ENCODE measurements at regions not wholly inside any gene's neighbourhood (a gene's known extent, or its start where the extent isn't known, plus 50 kb on each side); places are given as distances from the start of the nearest gene placed in this dataset.
A peak's percentile ranks its signal among the peaks of the same experiment; 100 is the strongest.

GRCh38 chr5:2806176-2806575 lies 54.7 kb upstream of the IRX2 start:
- intact Hi-C loops (cut with micrococcal nuclease): no loop called here
- H3K4me3 ChIP-seq (ENCODE audit: low read length): no peak overlapping the region

GRCh38 chr5:2805080-2805479 lies 53.6 kb upstream of the IRX2 start:
- no peak overlapping the region for H3K27ac ChIP-seq (ENCODE audit: low read length)
- no peak overlapping the region for H3K4me2 ChIP-seq (ENCODE audit: low read length)
- DNase-seq (peak; percentile 33), ATAC-seq (no peak)
- H3K9me3 ChIP-seq (ENCODE audit: low read length): no peaks in the 10 kb centered on the region
- no TSS peak for BruUV-seq (replicated peaks)
- no peak overlapping the region for H3K4me3 ChIP-seq (ENCODE audit: low read length)
- H3K36me3 ChIP-seq (ENCODE audit: low read depth, low read length): no peaks in the 10 kb centered on the region
- H3K79me2 ChIP-seq (ENCODE audit: low read length): no peaks in the 10 kb centered on the region
- no peaks in the 10 kb centered on the region for H3K4me1 ChIP-seq (ENCODE audit: insufficient read depth, low read length)
- POLR2A ChIA-PET (ENCODE audit: unreplicated experiment): no interaction called here
- no peaks in the 10 kb centered on the region for H3F3A ChIP-seq (ENCODE audit: low read length, unreplicated experiment)
- TF ChIP-seq EZH2 (IDR thresholded peaks at IDR 0.05; ENCODE audit: low read length, unreplicated experiment): no peak
- no peak for TF ChIP-seq EZH2phosphoT487 (IDR thresholded peaks at IDR 0.05; ENCODE audit: borderline replicate concordance, low read length)
- TF ChIP-seq, protein P1, sequence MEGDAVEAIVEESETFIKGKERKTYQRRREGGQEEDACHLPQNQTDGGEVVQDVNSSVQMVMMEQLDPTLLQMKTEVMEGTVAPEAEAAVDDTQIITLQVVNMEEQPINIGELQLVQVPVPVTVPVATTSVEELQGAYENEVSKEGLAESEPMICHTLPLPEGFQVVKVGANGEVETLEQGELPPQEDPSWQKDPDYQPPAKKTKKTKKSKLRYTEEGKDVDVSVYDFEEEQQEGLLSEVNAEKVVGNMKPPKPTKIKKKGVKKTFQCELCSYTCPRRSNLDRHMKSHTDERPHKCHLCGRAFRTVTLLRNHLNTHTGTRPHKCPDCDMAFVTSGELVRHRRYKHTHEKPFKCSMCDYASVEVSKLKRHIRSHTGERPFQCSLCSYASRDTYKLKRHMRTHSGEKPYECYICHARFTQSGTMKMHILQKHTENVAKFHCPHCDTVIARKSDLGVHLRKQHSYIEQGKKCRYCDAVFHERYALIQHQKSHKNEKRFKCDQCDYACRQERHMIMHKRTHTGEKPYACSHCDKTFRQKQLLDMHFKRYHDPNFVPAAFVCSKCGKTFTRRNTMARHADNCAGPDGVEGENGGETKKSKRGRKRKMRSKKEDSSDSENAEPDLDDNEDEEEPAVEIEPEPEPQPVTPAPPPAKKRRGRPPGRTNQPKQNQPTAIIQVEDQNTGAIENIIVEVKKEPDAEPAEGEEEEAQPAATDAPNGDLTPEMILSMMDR (conservative IDR thresholded peaks at IDR 0.05; ENCODE audit: low read depth, low read length): peak; percentile 41
- H2AFZ ChIP-seq (ENCODE audit: low read length): no peak overlapping the region
- H3K27me3 ChIP-seq (ENCODE audit: low read length): peaks cover 22% of the 10 kb centered on the region
- CTCF ChIA-PET: no interaction called here
- H4K20me1 ChIP-seq (ENCODE audit: low read length): no peaks in the 10 kb centered on the region
- H3K9ac ChIP-seq (ENCODE audit: low read length): no peak overlapping the region
- intact Hi-C loops (cut with micrococcal nuclease): no loop called here
- H3K9me2 ChIP-seq (replicated peaks; ENCODE audit: low read length): no peaks in the 10 kb centered on the region

More at GRCh38 chr5:2806176-2806575, 54.7 kb upstream of the IRX2 start:
- Histone ChIP-seq H3K9me2 (replicated peaks; ENCODE audit: low read length) (no peaks in the 10 kb centered on the region), H2AFZ (ENCODE audit: low read length) (no peak overlapping the region), H4K20me1 (ENCODE audit: low read length) (no peaks in the 10 kb centered on the region), H3K9ac (ENCODE audit: low read length) (no peak overlapping the region), H3K27me3 (ENCODE audit: low read length) (peaks cover 22% of the 10 kb centered on the region), H3F3A (ENCODE audit: low read length, unreplicated experiment) (no peaks in the 10 kb centered on the region), H3K79me2 (ENCODE audit: low read length) (no peaks in the 10 kb centered on the region), H3K4me2 (ENCODE audit: low read length) (no peak overlapping the region), H3K4me1 (ENCODE audit: insufficient read depth, low read length) (no peaks in the 10 kb centered on the region), H3K27ac (ENCODE audit: low read length) (no peak overlapping the region), H3K36me3 (ENCODE audit: low read depth, low read length) (no peaks in the 10 kb centered on the region), H3K9me3 (ENCODE audit: low read length) (no peaks in the 10 kb centered on the region)
- no peak for ATAC-seq
- no peak for DNase-seq
- ChIA-PET CTCF (no interaction called here), POLR2A (ENCODE audit: unreplicated experiment) (no interaction called here)
- TF ChIP-seq EZH2phosphoT487 (IDR thresholded peaks at IDR 0.05; ENCODE audit: borderline replicate concordance, low read length) (no peak), EZH2 (IDR thresholded peaks at IDR 0.05; ENCODE audit: low read length, unreplicated experiment) (no peak)
- TF ChIP-seq, protein P1 (conservative IDR thresholded peaks at IDR 0.05; ENCODE audit: low read depth, low read length): no peak
- BruUV-seq (replicated peaks): no TSS peak

GRCh38 chr5:2803751-2804150 lies 52.3 kb upstream of the IRX2 start:
- no peak overlapping the region for H3K4me3 ChIP-seq (ENCODE audit: low read length)
- intact Hi-C loops (cut with micrococcal nuclease): no loop called here
- H4K20me1 ChIP-seq (ENCODE audit: low read length): no peaks in the 10 kb centered on the region
- no peaks in the 10 kb centered on the region for H3K36me3 ChIP-seq (ENCODE audit: low read depth, low read length)
- H3K4me2 ChIP-seq (ENCODE audit: low read length): no peak overlapping the region
- no peak overlapping the region for H3K9ac ChIP-seq (ENCODE audit: low read length)
- H3K27me3 ChIP-seq (ENCODE audit: low read length): peaks cover 31% of the 10 kb centered on the region
- no peaks in the 10 kb centered on the region for H3K4me1 ChIP-seq (ENCODE audit: insufficient read depth, low read length)
- ChIA-PET CTCF (no interaction called here), POLR2A (ENCODE audit: unreplicated experiment) (no interaction called here)
- no peaks in the 10 kb centered on the region for H3F3A ChIP-seq (ENCODE audit: low read length, unreplicated experiment)
- ATAC-seq (no peak), DNase-seq (no peak)
- no peak overlapping the region for H3K27ac ChIP-seq (ENCODE audit: low read length)
- BruUV-seq (replicated peaks): no TSS peak
- no peaks in the 10 kb centered on the region for H3K79me2 ChIP-seq (ENCODE audit: low read length)
- H3K9me2 ChIP-seq (replicated peaks; ENCODE audit: low read length): no peaks in the 10 kb centered on the region
- no peak overlapping the region for H2AFZ ChIP-seq (ENCODE audit: low read length)
- no peak for TF ChIP-seq EZH2phosphoT487 (IDR thresholded peaks at IDR 0.05; ENCODE audit: borderline replicate concordance, low read length)
- TF ChIP-seq, protein P1 (conservative IDR thresholded peaks at IDR 0.05; ENCODE audit: low read depth, low read length): no peak
- TF ChIP-seq EZH2 (IDR thresholded peaks at IDR 0.05; ENCODE audit: low read length, unreplicated experiment): no peak
- H3K9me3 ChIP-seq (ENCODE audit: low read length): no peaks in the 10 kb centered on the region
